ENCODE measurements at regions not wholly inside any gene's neighbourhood (a gene's known extent, or its start where the extent isn't known, plus 50 kb on each side); places are given as distances from the start of the nearest gene placed in this dataset.

GRCh38 chr6:120990866-120991265, 343.4 kb downstream of the TBC1D32 start:
- TF ChIP-seq POLR2A (IDR thresholded peaks at IDR 0.05) = no peak
- TF ChIP-seq CTCF (IDR thresholded peaks at IDR 0.05) = no peak

Measured in body of pancreas (tissue), 4 donors.